K562 (cell line): ENCODE measurements at regions not wholly inside any gene's neighbourhood (a gene's known extent, or its start where the extent isn't known, plus 50 kb on each side); places are given as distances from the start of the nearest gene placed in this dataset.

Experiments used
- ATAC-seq: fragments of 200-7000 bp; cut with Tn5 transposase; 3 replicates; pipeline ENCODE4 v1.9.1; 2020; ENCODE audit warnings: moderate library complexity
- BruUV-seq: library from RNA; stranded (reverse); fragments of 400-500 nt; replicated peaks from 2 replicates; lab custom pipeline; 2021; lab: Mats Ljungman, UMichigan
- CTCF ChIA-PET: fragments of 300-600 bp; formaldehyde crosslinking; extraction: SDS; loops from one replicate; lab custom pipeline; 2021; ENCODE audit warnings: low intra/inter-chr PET ratio; lab: Yijun Ruan, JAX
- POLR2A ChIA-PET: fragments of 300-600, 350-650 bp; sonication (Branson Sonifier 250); formaldehyde crosslinking; extraction: SDS; loops from one replicate; lab custom pipeline; 2021; ENCODE audit warnings: antibody characterized with exemption, inconsistent platforms; lab: Yijun Ruan, JAX
- DNase-seq, 4 experiments: peaks; one replicate each; pipeline versions ENCODE4 v3.0.0 to v3.0.0-alpha.2; 2011 to 2018; ENCODE audit warnings: low spot score in 3 of 4, mixed read lengths in 3 of 4; ENCODE audit errors: extremely low read depth in 1 of 4
- FAIRE-seq: peaks from 2 replicates; lab custom pipeline; 2011; peaks lifted over from hg19 to GRCh38; lab: Jason Lieb, UNC
- H2AFZ ChIP-seq: 2 replicates; pipeline ENCODE4 v1.6.0; 2011; ENCODE audit warnings: low read depth, low read length, control low read depth, inconsistent platforms
- H3K27ac ChIP-seq: fragments of 200-600 bp; 3 replicates; pipeline ENCODE4 v1.8.0; 2011; ENCODE audit warnings: low read depth, mild to moderate bottlenecking, control low read depth, inconsistent platforms, low read length, moderate library complexity, mixed read lengths; ENCODE audit errors: extremely low read depth
- H3K27me3 ChIP-seq, 2 experiments: fragments of 300-600 bp in 1 of 2; 2 replicates in 1 of 2; 3 replicates in 1 of 2; pipeline versions ENCODE4 v1.6.0 to v1.8.0; 2011; ENCODE audit warnings: inconsistent platforms in 2 of 2, low read length in 2 of 2, mild to moderate bottlenecking in 1 of 2, mixed read lengths in 1 of 2, moderate library complexity in 1 of 2; ENCODE audit not compliant: control insufficient read depth in 2 of 2, insufficient read depth in 2 of 2
- H3K36me3 ChIP-seq: fragments of 300-600 bp; 3 replicates; pipeline ENCODE4 v1.8.0; 2011; ENCODE audit warnings: mild to moderate bottlenecking, low read length, inconsistent platforms; ENCODE audit not compliant: control insufficient read depth, insufficient read depth
- H3K4me1 ChIP-seq, 2 experiments: fragments of 200-600 bp in 1 of 2; replicated peaks in 1 of 2; 2 replicates in 1 of 2; 3 replicates in 1 of 2; pipeline versions ENCODE4 v1.5.1 to v1.8.0; 2011; ENCODE audit warnings: inconsistent platforms in 2 of 2, low read length in 2 of 2, mild to moderate bottlenecking in 1 of 2, mixed read lengths in 1 of 2, moderate library complexity in 1 of 2; ENCODE audit not compliant: control insufficient read depth in 2 of 2, insufficient read depth in 2 of 2
- H3K4me2 ChIP-seq: 2 replicates; pipeline ENCODE4 v1.6.1; 2011; ENCODE audit warnings: low read length, control low read depth, inconsistent platforms, mixed read lengths; ENCODE audit not compliant: insufficient read depth
- H3K4me3 ChIP-seq: fragments of 200-600 bp; sonication (generic), shearing (Covaris generic); 2 replicates; pipeline ENCODE4 v1.5.1; 2016; ENCODE audit warnings: control low read depth, inconsistent platforms
- H3K79me2 ChIP-seq: fragments of 200-600 bp; 3 replicates; pipeline ENCODE4 v1.8.0; 2011; ENCODE audit warnings: low read length, inconsistent platforms; ENCODE audit not compliant: control insufficient read depth, insufficient read depth
- H3K9ac ChIP-seq, 2 experiments: 2 replicates each; pipeline versions ENCODE4 v1.6.0 to v1.6.1; 2011; ENCODE audit warnings: low read depth in 2 of 2, low read length in 2 of 2, control low read depth in 1 of 2, inconsistent platforms in 1 of 2, mild to moderate bottlenecking in 1 of 2, mixed read lengths in 1 of 2; ENCODE audit not compliant: insufficient read depth in 1 of 2
- H3K9me1 ChIP-seq: one replicate; pipeline ENCODE4 v1.6.0; 2011; ENCODE audit warnings: inconsistent platforms, mild to moderate bottlenecking, low read length, moderate library complexity; ENCODE audit not compliant: control insufficient read depth, insufficient read depth
- H3K9me3 ChIP-seq: replicated peaks from 2 replicates; pipeline ENCODE4 v1.5.1; 2011; ENCODE audit warnings: low read depth, low read length, inconsistent platforms; ENCODE audit not compliant: control insufficient read depth, insufficient read depth
- H4K20me1 ChIP-seq: replicated peaks from 2 replicates; pipeline ENCODE4 v1.6.1; 2011; ENCODE audit warnings: low read length, inconsistent platforms, mixed read lengths; ENCODE audit not compliant: control insufficient read depth, insufficient read depth
- BCOR ChIP-seq: fragments of 450-650 bp; IDR thresholded peaks from 2 replicates; pipeline ENCODE4 v1.6.1; 2016
- DACH1 ChIP-seq: fragments of 450-650 bp; IDR thresholded peaks from 2 replicates; pipeline ENCODE4 v1.6.1; 2018; ENCODE audit not compliant: partially characterized antibody
- ETV5 ChIP-seq: sonication (generic); formaldehyde crosslinking; IDR thresholded peaks from 2 replicates; pipeline ENCODE4 v1.4.0; 2020; ENCODE audit warnings: low read depth, mild to moderate bottlenecking, missing genetic modification reagents
- MIER1 ChIP-seq: fragments of 450-650 bp; IDR thresholded peaks from 2 replicates; pipeline ENCODE4 v1.6.1; 2016; ENCODE audit warnings: antibody characterized with exemption, mild to moderate bottlenecking, low read depth
- NR0B1 ChIP-seq: fragments of 450-650 bp; IDR thresholded peaks from one replicate; pipeline ENCODE4 v1.6.1; 2018; ENCODE audit warnings: mild to moderate bottlenecking, moderate library complexity; ENCODE audit not compliant: partially characterized antibody
- POLR2AphosphoS5 ChIP-seq: IDR thresholded peaks from 2 replicates; pipeline ENCODE4 v1.6.1; 2011; ENCODE audit warnings: mild to moderate bottlenecking, low read depth, low read length, moderate library complexity; ENCODE audit not compliant: control insufficient read depth, insufficient read depth
- SNRNP70 ChIP-seq: fragments of 200-400 bp; formaldehyde crosslinking; optimal IDR thresholded peaks from 2 replicates; pipeline ENCODE3; 2017; ENCODE audit warnings: low read depth, low read length
- TAF7 ChIP-seq: fragments of 450-650 bp; IDR thresholded peaks from 2 replicates; pipeline ENCODE4 v1.6.1; 2016; ENCODE audit warnings: missing genetic modification characterization, missing compliant biosample characterization
- YY1 ChIP-seq, 3 experiments: IDR thresholded peaks; 2 replicates each; pipeline ENCODE4 v1.6.1; 2011; ENCODE audit warnings: low read length in 2 of 3, mild to moderate bottlenecking in 2 of 3, moderate library complexity in 2 of 3, borderline replicate concordance in 1 of 3, control low read depth in 1 of 3, low read depth in 1 of 3; ENCODE audit not compliant: insufficient read depth in 3 of 3, insufficient replicate concordance in 2 of 3, control insufficient read depth in 1 of 3, insufficient read length in 1 of 3; ENCODE audit errors: extremely low read depth in 1 of 3
- ZNF175 ChIP-seq: fragments of 200-800 bp; sonication (Bioruptor generic); IDR thresholded peaks from 2 replicates; pipeline ENCODE4 v1.6.1; 2016; ENCODE audit warnings: low read depth, mild to moderate bottlenecking, missing genetic modification characterization, missing compliant biosample characterization
- WGBS: fragments of 100-300 bp; shearing (Covaris generic); methylation state at CpG from one replicate; pipeline ENCODE4 v1.1.6; 2016; ENCODE audit warnings: low coverage, mixed read lengths; ENCODE audit not compliant: insufficient coverage; ENCODE audit errors: missing lambda C conversion rate; 5-methylcytosine and 5-hydroxymethylcytosine counted together
- in situ Hi-C: fragments of 300-500 bp; cut with MboI; formaldehyde crosslinking; loops from 4 replicates; pipeline ENCODE4 v1.15.0; 2018; ENCODE audit warnings: inconsistent platforms, mixed read lengths
- intact Hi-C: fragments of 100-400 bp; cut with micrococcal nuclease; formaldehyde crosslinking; loops from 2 replicates; pipeline ENCODE4 v1.14.2; 2022
- TF ChIP-seq, protein P1 (sequence below), 2 experiments: fragments of 150-350 bp in 1 of 2; IDR thresholded peaks; 2 replicates each; pipeline ENCODE4 v1.6.1; 2012 to 2016; ENCODE audit warnings: low read depth in 2 of 2, low read length in 2 of 2, mild to moderate bottlenecking in 1 of 2, moderate library complexity in 1 of 2

DNA sequence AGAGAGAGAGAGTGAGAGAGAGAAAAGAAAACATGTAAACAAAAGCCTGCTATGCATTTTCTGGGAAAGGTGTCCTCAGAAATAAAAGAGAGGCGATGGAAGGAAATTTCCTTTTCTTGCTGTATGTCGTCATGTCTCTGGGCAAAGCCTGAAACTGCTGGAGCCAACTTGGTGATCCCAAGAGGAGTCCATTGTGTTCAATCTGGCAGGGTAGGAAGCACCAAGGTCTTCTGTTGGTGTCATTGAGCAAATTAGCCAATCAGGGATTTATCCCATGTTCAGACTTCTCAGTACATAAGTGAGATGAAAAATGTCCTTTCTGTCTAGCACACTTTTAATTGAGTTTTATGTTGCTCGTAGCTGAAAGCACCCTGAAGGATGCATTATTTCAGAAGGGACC is 260.0 kb upstream of the KAZN start:
- POLR2A ChIA-PET, result interaction anchor here (0.6 kb wide), 1 partner anchor 108 kb away, joined by 3 read pairs; no protein-coding TSS in a partner anchor

GRCh38 chr1:14339288-14339687 is 259.2 kb upstream of the KAZN start:
- intact Hi-C loops (no loop called here), in situ Hi-C loops (no loop called here)
- H3K36me3 ChIP-seq, result no peaks in the 10 kb centered on the region
- ATAC-seq (no peak), DNase-seq (no peak), FAIRE-seq (no peak)
- CTCF ChIA-PET, result no interaction called here
- H4K20me1 ChIP-seq, result no peaks in the 10 kb centered on the region
- no peak overlapping the region for H3K4me2 ChIP-seq
- H3K27ac ChIP-seq, result no peak overlapping the region
- POLR2A ChIA-PET, result interaction anchor here (0.6 to 1.4 kb wide), 5 partner anchors 9 to 107 kb away, joined by 3 to 4 read pairs (median 3); no protein-coding TSS in a partner anchor
- no peaks in the 10 kb centered on the region for H3K9me1 ChIP-seq
- BruUV-seq, result no TSS peak
- H2AFZ ChIP-seq, result no peak overlapping the region
- peaks cover 6% of the 10 kb centered on the region in 2 experiments for H3K4me1 ChIP-seq
- H3K9me3 ChIP-seq, result no peaks in the 10 kb centered on the region
- H3K27me3 ChIP-seq, result peaks cover 8 to 18% of the 10 kb centered on the region in 2 experiments
- 7% methylated on average over 5 of the region's 5 CpGs for WGBS
- H3K9ac ChIP-seq, result no peak overlapping the region
- no peaks in the 10 kb centered on the region for H3K79me2 ChIP-seq
- H3K4me3 ChIP-seq, result no peak overlapping the region
- TF ChIP-seq DACH1 (no peak), YY1 (IDR thresholded peaks at IDR 0.05; ENCODE audit: borderline replicate concordance in 1 of 3, control insufficient read depth in 1 of 3, extremely low read depth in 1 of 3, insufficient read depth in 3 of 3, insufficient read length in 1 of 3, insufficient replicate concordance in 2 of 3, low read depth in 1 of 3, low read length in 2 of 3) (no peak), SNRNP70 (no peak), BCOR (no peak), TAF7 (no peak), NR0B1 (no peak), ETV5 (no peak), ZNF175 (CRISPR knock-in tag) (no peak), POLR2AphosphoS5 (no peak)
- TF ChIP-seq, protein P1, sequence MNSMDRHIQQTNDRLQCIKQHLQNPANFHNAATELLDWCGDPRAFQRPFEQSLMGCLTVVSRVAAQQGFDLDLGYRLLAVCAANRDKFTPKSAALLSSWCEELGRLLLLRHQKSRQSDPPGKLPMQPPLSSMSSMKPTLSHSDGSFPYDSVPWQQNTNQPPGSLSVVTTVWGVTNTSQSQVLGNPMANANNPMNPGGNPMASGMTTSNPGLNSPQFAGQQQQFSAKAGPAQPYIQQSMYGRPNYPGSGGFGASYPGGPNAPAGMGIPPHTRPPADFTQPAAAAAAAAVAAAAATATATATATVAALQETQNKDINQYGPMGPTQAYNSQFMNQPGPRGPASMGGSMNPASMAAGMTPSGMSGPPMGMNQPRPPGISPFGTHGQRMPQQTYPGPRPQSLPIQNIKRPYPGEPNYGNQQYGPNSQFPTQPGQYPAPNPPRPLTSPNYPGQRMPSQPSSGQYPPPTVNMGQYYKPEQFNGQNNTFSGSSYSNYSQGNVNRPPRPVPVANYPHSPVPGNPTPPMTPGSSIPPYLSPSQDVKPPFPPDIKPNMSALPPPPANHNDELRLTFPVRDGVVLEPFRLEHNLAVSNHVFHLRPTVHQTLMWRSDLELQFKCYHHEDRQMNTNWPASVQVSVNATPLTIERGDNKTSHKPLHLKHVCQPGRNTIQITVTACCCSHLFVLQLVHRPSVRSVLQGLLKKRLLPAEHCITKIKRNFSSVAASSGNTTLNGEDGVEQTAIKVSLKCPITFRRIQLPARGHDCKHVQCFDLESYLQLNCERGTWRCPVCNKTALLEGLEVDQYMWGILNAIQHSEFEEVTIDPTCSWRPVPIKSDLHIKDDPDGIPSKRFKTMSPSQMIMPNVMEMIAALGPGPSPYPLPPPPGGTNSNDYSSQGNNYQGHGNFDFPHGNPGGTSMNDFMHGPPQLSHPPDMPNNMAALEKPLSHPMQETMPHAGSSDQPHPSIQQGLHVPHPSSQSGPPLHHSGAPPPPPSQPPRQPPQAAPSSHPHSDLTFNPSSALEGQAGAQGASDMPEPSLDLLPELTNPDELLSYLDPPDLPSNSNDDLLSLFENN (IDR thresholded peaks at IDR 0.05; ENCODE audit: low read depth in 2 of 2, low read length in 2 of 2), result no peak

More for the DNA sequence above, 260.0 kb upstream of the KAZN start:
- Histone ChIP-seq H2AFZ (no peak overlapping the region), H3K9ac (no peak overlapping the region), H3K27me3 (peaks cover 8 to 18% of the 10 kb centered on the region in 2 experiments), H3K36me3 (no peaks in the 10 kb centered on the region), H3K4me1 (peaks cover 7% of the 10 kb centered on the region in 2 experiments), H3K9me1 (no peaks in the 10 kb centered on the region), H3K4me3 (no peak overlapping the region), H3K79me2 (no peaks in the 10 kb centered on the region), H3K9me3 (no peaks in the 10 kb centered on the region), H3K4me2 (no peak overlapping the region), H3K27ac (no peak overlapping the region), H4K20me1 (no peaks in the 10 kb centered on the region)
- no TSS peak for BruUV-seq
- intact Hi-C loops, result no loop called here
- DNase-seq (no peak), FAIRE-seq (no peak), ATAC-seq (no peak)
- WGBS, result 0% methylated on average over 3 of the region's 3 CpGs
- TF ChIP-seq MIER1, result no peak
- CTCF ChIA-PET, result no interaction called here
- in situ Hi-C loops, result no loop called here
